IMR-90 (cell line): ENCODE measurements at regions not wholly inside any gene's neighbourhood (a gene's known extent, or its start where the extent isn't known, plus 50 kb on each side); places are given as distances from the start of the nearest gene placed in this dataset.

Experiments used
- BHLHE40 ChIP-seq: fragments of 150-350 bp; IDR thresholded peaks from 2 replicates; pipeline ENCODE4 v1.6.1; 2016; ENCODE audit warnings: mild to moderate bottlenecking, low read depth, low read length
- POLR2A ChIP-seq: IDR thresholded peaks from 2 replicates; pipeline ENCODE4 v1.6.1; 2012; ENCODE audit warnings: mild to moderate bottlenecking, low read depth, low read length
- RCOR1 ChIP-seq: IDR thresholded peaks from 2 replicates; pipeline ENCODE4 v1.6.1; 2012; ENCODE audit warnings: mild to moderate bottlenecking, low read length, improper control_type of control experiment; ENCODE audit not compliant: insufficient replicate concordance
- RFX5 ChIP-seq: IDR thresholded peaks from 2 replicates; pipeline ENCODE4 v1.8.0; 2012; ENCODE audit warnings: low read depth, mild to moderate bottlenecking, low read length, moderate library complexity
- SMC3 ChIP-seq: fragments of 150-350 bp; IDR thresholded peaks from 2 replicates; pipeline ENCODE4 v1.6.1; 2016; ENCODE audit warnings: low read depth, mild to moderate bottlenecking, antibody characterized with exemption, low read length, moderate library complexity
- TF ChIP-seq, protein P1 (sequence below): fragments of 150-350 bp; IDR thresholded peaks from 2 replicates; pipeline ENCODE4 v1.6.1; 2017; ENCODE audit warnings: mild to moderate bottlenecking, antibody characterized with exemption, low read length, low read depth
- TF ChIP-seq, protein P2 (sequence below): conservative IDR thresholded peaks from 2 replicates; pipeline ENCODE4 v1.5.1; 2012; ENCODE audit warnings: mild to moderate bottlenecking, low read depth, low read length, improper control_type of control experiment

DNA sequence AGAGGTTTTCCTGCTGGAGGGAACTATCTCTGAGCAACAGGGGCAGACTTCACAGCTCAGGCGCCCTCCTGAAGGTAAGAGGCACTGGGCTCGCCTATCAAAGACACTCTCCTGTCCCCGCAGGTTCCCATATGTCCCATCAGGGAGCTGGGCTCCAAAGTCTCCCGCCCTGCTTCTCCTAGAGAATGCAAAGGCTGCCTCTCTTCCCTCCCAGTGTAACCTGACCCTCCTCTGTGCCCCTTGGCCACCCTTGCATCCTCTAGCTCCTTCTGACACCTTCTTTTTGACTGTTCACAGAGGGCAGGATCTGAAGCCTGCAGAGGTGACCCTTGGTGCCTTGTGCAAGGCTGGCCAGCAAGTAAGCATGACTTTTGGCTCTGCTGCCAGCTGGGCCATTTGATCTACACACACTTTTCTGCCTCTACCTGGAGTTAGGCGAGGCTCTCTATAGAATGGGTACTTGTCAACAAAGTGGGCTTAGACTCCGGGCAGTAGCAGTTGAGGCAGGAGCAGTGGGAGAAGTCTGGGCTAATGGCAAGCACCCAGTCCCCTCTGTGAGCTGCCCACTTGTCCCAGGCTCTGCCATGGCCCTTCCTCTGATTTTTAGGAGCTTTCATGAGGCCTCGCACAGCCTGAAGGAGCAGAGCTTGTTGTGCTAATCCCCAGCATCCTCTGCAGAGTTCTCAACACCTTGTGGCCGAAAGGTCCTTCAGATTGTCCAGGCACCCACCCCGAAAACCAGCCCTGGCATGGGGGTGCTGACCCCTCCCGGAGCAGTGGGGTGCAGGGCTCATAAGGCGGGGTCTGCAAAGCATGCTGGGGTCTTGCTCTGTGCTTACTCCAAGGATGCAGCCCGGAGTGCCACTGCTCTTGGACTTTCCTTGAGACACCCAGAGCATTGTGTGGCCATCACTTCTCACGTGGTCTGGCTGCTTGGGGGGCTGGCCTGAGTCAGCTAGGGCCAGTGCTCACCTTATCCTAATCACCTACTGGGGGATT, 122.9 kb downstream of the METRNL start:
- TF ChIP-seq, protein P1, sequence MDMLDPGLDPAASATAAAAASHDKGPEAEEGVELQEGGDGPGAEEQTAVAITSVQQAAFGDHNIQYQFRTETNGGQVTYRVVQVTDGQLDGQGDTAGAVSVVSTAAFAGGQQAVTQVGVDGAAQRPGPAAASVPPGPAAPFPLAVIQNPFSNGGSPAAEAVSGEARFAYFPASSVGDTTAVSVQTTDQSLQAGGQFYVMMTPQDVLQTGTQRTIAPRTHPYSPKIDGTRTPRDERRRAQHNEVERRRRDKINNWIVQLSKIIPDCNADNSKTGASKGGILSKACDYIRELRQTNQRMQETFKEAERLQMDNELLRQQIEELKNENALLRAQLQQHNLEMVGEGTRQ: no peak
- TF ChIP-seq, protein P2, sequence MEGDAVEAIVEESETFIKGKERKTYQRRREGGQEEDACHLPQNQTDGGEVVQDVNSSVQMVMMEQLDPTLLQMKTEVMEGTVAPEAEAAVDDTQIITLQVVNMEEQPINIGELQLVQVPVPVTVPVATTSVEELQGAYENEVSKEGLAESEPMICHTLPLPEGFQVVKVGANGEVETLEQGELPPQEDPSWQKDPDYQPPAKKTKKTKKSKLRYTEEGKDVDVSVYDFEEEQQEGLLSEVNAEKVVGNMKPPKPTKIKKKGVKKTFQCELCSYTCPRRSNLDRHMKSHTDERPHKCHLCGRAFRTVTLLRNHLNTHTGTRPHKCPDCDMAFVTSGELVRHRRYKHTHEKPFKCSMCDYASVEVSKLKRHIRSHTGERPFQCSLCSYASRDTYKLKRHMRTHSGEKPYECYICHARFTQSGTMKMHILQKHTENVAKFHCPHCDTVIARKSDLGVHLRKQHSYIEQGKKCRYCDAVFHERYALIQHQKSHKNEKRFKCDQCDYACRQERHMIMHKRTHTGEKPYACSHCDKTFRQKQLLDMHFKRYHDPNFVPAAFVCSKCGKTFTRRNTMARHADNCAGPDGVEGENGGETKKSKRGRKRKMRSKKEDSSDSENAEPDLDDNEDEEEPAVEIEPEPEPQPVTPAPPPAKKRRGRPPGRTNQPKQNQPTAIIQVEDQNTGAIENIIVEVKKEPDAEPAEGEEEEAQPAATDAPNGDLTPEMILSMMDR: no peak
- TF ChIP-seq RCOR1 (no peak), SMC3 (no peak), RFX5 (no peak), POLR2A (no peak), BHLHE40 (no peak)
